ENCODE measurements at regions not wholly inside any gene's neighbourhood (a gene's known extent, or its start where the extent isn't known, plus 50 kb on each side); places are given as distances from the start of the nearest gene placed in this dataset.

DNA sequence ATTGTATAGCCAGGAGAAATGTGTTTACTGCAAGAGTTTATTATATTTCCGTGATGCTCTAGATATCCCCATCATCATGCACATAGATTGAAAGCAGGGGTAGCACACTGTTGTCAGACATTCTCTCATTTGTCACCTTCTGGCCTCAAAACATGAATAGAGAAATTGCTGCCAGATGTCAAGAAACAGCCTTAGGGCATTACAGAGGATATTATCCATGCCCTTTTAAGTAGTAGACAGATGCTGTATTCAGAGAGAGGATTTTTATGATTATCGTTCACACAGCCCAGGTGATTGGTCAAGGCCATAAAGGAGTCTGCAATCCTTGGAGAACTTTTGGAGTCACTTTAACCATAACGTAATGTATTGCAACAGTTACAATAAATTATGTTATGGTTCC lies 1961.5 kb upstream of the TENM3 start:
- Histone ChIP-seq H3K27ac (ENCODE audit: low read depth, low read length) (no peak overlapping the region), H3K27me3 (ENCODE audit: insufficient read depth, low read length, poor library complexity, severe bottlenecking) (no peaks in the 10 kb centered on the region), H3K36me3 (ENCODE audit: insufficient read depth, low read length) (no peaks in the 10 kb centered on the region), H3K4me1 (ENCODE audit: insufficient read depth, low read length) (no peaks in the 10 kb centered on the region), H3K4me3 (ENCODE audit: low read length) (no peak overlapping the region), H3K9me3 (ENCODE audit: low read length) (no peaks in the 10 kb centered on the region)
- Mint-ChIP-seq H3K4me3 (no peak overlapping the region), H3K27me3 (peaks cover 0 to 1% of the 10 kb centered on the region in 2 donors), H3K36me3 (no peaks in the 10 kb centered on the region), H3K27ac (no peak overlapping the region), H3K4me1 (no peaks in the 10 kb centered on the region), H3K9me3 (peaks cover 3 to 25% (median 8%) of the 10 kb centered on the region in 5 donors)
- CTCF ChIA-PET: no interaction called here
- DNase-seq: no peak
- POLR2A ChIA-PET: no interaction called here

DNA sequence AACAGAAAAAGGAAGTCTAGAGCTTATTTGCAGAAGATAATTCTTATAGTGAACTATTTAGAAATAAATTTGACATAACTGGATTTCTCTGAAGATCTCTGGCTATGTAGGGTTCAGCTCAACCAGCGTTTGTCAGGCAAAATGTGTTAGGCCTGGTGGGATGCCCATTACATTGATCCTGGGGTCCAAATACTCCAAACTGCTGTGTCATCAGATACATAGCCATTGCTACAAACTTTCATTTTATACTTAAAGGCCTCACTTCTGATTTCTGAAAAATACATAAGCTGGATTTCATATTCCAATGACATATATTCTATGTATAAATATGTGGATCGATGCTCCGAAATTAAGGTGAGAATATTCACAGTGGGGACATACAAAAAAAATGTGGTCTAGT lies 1958.9 kb upstream of the TENM3 start:
- no peak overlapping the region for H3K27ac ChIP-seq (ENCODE audit: low read depth, low read length)
- H3K4me3 Mint-ChIP-seq: no peak overlapping the region
- no peaks in the 10 kb centered on the region for H3K4me1 ChIP-seq (ENCODE audit: insufficient read depth, low read length)
- no peak overlapping the region for H3K4me3 ChIP-seq (ENCODE audit: low read length)
- no peaks in the 10 kb centered on the region for H3K27me3 Mint-ChIP-seq
- no peak overlapping the region for H3K27ac Mint-ChIP-seq
- CTCF ChIA-PET: no interaction called here
- no peaks in the 10 kb centered on the region for H3K27me3 ChIP-seq (ENCODE audit: insufficient read depth, low read length, poor library complexity, severe bottlenecking)
- H3K4me1 Mint-ChIP-seq: no peaks in the 10 kb centered on the region
- DNase-seq: no peak
- no peaks in the 10 kb centered on the region for H3K9me3 ChIP-seq (ENCODE audit: low read length)
- H3K36me3 Mint-ChIP-seq: no peaks in the 10 kb centered on the region
- H3K36me3 ChIP-seq (ENCODE audit: insufficient read depth, low read length): no peaks in the 10 kb centered on the region
- POLR2A ChIA-PET: no interaction called here
- H3K9me3 Mint-ChIP-seq: peaks cover 3 to 25% (median 6%) of the 10 kb centered on the region in 5 donors

DNA sequence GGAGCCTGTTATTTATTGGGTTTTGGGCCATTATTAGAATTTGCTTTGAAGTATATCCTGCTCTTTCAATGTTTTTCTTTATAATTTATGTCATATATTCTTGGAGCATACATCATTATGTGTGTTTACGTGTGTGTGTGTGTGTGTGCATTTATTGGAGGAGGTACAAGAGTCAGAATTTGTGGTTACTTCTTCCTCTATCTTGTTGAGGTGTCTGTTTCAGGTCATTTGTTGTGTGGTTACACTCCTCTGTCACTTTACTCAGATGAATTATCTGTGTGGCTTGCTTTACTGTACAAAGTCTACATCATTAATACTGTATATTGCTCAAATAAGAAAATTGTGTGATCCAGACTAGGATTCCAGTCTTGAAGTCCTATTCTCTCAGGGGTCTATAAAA lies 1957.4 kb upstream of the TENM3 start:
- no peaks in the 10 kb centered on the region for H3K4me1 Mint-ChIP-seq
- no peaks in the 10 kb centered on the region for H3K27me3 ChIP-seq (ENCODE audit: insufficient read depth, low read length, poor library complexity, severe bottlenecking)
- H3K36me3 Mint-ChIP-seq: no peaks in the 10 kb centered on the region
- DNase-seq: no peak
- no peaks in the 10 kb centered on the region for H3K27me3 Mint-ChIP-seq
- H3K9me3 Mint-ChIP-seq: peaks cover 3 to 31% (median 8%) of the 10 kb centered on the region in 5 donors
- H3K27ac ChIP-seq (ENCODE audit: low read depth, low read length): no peak overlapping the region
- CTCF ChIA-PET: no interaction called here
- H3K36me3 ChIP-seq (ENCODE audit: insufficient read depth, low read length): no peaks in the 10 kb centered on the region
- POLR2A ChIA-PET: no interaction called here
- no peak overlapping the region for H3K4me3 Mint-ChIP-seq
- H3K4me1 ChIP-seq (ENCODE audit: insufficient read depth, low read length): no peaks in the 10 kb centered on the region
- H3K27ac Mint-ChIP-seq: no peak overlapping the region
- H3K9me3 ChIP-seq (ENCODE audit: low read length): no peaks in the 10 kb centered on the region
- H3K4me3 ChIP-seq (ENCODE audit: low read length): no peak overlapping the region

DNA sequence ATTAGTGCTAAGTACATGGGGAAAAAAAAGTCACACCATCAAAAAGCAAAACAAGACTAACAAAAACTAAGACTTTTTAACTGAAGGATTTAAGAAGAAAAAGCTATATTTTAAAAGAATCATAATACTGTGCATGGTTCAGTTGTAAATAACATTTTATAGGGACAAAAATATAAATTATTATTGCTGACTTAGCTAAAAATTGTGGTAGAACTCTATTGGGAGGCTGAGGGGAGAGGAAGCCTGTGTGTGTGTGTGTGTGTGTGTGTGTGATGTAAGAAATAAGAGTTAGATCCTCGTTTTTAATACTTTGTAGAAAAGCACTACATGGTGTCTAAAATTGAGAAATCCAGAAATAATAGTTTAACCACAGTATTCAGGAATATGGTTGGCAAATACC lies 1950.9 kb upstream of the TENM3 start:
- POLR2A ChIA-PET: no interaction called here

DNA sequence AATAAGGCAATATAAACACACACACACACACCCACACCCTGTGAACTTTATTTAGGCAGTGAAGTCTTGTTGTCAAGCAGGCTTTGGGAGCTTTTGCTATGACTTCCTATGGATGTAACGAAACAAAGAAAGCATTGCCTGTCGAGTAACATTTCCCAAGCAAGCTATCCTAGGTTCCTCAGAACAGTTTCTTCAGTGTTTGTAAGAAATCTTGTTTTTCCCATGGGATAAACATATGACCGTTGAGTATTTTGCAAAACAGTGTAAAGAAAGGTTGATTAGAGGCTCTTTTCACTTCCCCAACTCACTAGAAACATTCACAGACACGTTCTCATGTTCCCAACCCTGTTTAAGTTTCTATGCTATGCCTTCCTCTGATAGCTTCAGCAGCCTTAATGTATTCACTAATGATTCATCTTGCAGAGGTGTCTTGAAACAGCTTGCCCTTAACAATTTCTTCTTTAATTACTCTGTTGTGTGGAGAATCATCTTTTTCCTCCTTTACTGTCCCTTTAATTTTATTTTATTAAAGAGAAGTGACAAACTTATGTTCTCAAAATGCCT lies 1947.1 kb upstream of the TENM3 start:
- H3K36me3 ChIP-seq (ENCODE audit: insufficient read depth, low read length): no peaks in the 10 kb centered on the region
- Mint-ChIP-seq H3K4me3 (no peak overlapping the region), H3K27me3 (no peaks in the 10 kb centered on the region), H3K9me3 (peaks cover 2 to 16% (median 7%) of the 10 kb centered on the region in 5 donors), H3K36me3 (no peaks in the 10 kb centered on the region), H3K4me1 (no peaks in the 10 kb centered on the region), H3K27ac (no peak overlapping the region)
- ChIA-PET CTCF (no interaction called here), POLR2A (no interaction called here)
- no peak overlapping the region for H3K27ac ChIP-seq (ENCODE audit: low read depth, low read length)
- H3K9me3 ChIP-seq (ENCODE audit: low read length): no peaks in the 10 kb centered on the region
- H3K4me3 ChIP-seq (ENCODE audit: low read length): no peak overlapping the region
- H3K4me1 ChIP-seq (ENCODE audit: insufficient read depth, low read length): no peaks in the 10 kb centered on the region
- DNase-seq: no peak
- H3K27me3 ChIP-seq (ENCODE audit: insufficient read depth, low read length, poor library complexity, severe bottlenecking): no peaks in the 10 kb centered on the region

More for the DNA sequence above, 1950.9 kb upstream of the TENM3 start:
- H3K27me3 Mint-ChIP-seq: no peaks in the 10 kb centered on the region
- Histone ChIP-seq H3K9me3 (ENCODE audit: low read length) (no peaks in the 10 kb centered on the region), H3K4me1 (ENCODE audit: insufficient read depth, low read length) (no peaks in the 10 kb centered on the region), H3K4me3 (ENCODE audit: low read length) (no peak overlapping the region), H3K36me3 (ENCODE audit: insufficient read depth, low read length) (no peaks in the 10 kb centered on the region), H3K27me3 (ENCODE audit: insufficient read depth, low read length, poor library complexity, severe bottlenecking) (no peaks in the 10 kb centered on the region), H3K27ac (ENCODE audit: low read depth, low read length) (no peak overlapping the region)
- CTCF ChIA-PET: no interaction called here
- no peak overlapping the region for H3K27ac Mint-ChIP-seq
- no peaks in the 10 kb centered on the region for H3K36me3 Mint-ChIP-seq
- H3K4me1 Mint-ChIP-seq: no peaks in the 10 kb centered on the region
- no peak for DNase-seq
- H3K9me3 Mint-ChIP-seq: peaks cover 0 to 15% (median 2%) of the 10 kb centered on the region in 5 donors
- no peak overlapping the region for H3K4me3 Mint-ChIP-seq

DNA sequence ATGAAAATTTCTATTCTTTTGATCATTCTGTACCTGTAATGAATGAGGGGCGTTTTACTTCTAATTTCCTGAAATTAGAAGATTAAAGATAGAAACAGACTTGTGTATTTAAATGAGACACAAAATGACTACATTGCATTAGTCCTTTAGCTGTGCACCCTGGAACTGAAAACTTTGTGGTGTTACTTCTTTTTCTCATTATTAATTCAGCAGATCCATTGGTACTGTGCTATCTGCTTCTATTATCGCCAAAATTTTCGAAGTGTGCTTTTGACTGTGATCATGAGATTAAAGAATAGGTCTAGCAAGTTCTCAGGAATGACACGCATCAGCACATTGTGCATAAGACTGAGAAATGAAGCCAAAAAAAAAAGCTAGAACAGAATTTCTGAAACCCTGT lies 1938.9 kb upstream of the TENM3 start:
- CTCF ChIA-PET: no interaction called here
- Mint-ChIP-seq H3K4me1 (no peaks in the 10 kb centered on the region), H3K4me3 (no peak overlapping the region), H3K27me3 (no peaks in the 10 kb centered on the region), H3K27ac (no peak overlapping the region), H3K36me3 (peaks cover 0 to 4% (median 0%) of the 10 kb centered on the region in 3 donors), H3K9me3 (peaks cover 8 to 21% (median 9%) of the 10 kb centered on the region in 5 donors)
- POLR2A ChIA-PET: no interaction called here
- Histone ChIP-seq H3K9me3 (ENCODE audit: low read length) (no peaks in the 10 kb centered on the region), H3K4me3 (ENCODE audit: low read length) (no peak overlapping the region), H3K27me3 (ENCODE audit: insufficient read depth, low read length, poor library complexity, severe bottlenecking) (no peaks in the 10 kb centered on the region), H3K4me1 (ENCODE audit: insufficient read depth, low read length) (no peaks in the 10 kb centered on the region), H3K36me3 (ENCODE audit: insufficient read depth, low read length) (no peaks in the 10 kb centered on the region), H3K27ac (ENCODE audit: low read depth, low read length) (no peak overlapping the region)
- DNase-seq: no peak

DNA sequence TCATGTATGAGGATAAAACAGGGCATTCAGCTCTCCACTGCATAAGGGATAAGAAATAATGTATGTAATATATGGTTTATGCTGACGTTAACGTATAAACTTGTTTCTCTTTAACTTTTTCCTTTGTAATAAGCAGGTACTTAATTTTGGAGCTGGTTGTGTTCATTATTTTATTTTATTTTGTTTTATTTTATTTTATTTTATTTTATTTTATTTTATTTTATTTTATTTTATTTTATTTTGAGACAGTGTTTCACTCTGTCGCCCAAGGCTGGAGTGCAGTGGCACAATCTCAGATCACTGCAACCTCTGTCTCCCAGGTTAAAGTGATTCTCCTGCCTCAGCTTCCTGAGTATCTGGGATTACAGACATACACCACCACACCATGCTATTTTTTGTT lies 1932.6 kb upstream of the TENM3 start:
- H3K4me1 ChIP-seq (ENCODE audit: insufficient read depth, low read length): no peaks in the 10 kb centered on the region
- Mint-ChIP-seq H3K4me3 (no peak overlapping the region), H3K4me1 (no peaks in the 10 kb centered on the region), H3K9me3 (peaks cover 0 to 22% (median 9%) of the 10 kb centered on the region in 5 donors), H3K27me3 (no peaks in the 10 kb centered on the region), H3K36me3 (no peaks in the 10 kb centered on the region), H3K27ac (no peak overlapping the region)
- ChIA-PET CTCF (no interaction called here), POLR2A (no interaction called here)
- H3K27me3 ChIP-seq (ENCODE audit: insufficient read depth, low read length, poor library complexity, severe bottlenecking): no peaks in the 10 kb centered on the region
- no peak overlapping the region for H3K4me3 ChIP-seq (ENCODE audit: low read length)
- no peaks in the 10 kb centered on the region for H3K36me3 ChIP-seq (ENCODE audit: insufficient read depth, low read length)
- no peak overlapping the region for H3K27ac ChIP-seq (ENCODE audit: low read depth, low read length)
- no peak for DNase-seq
- H3K9me3 ChIP-seq (ENCODE audit: low read length): no peaks in the 10 kb centered on the region

DNA sequence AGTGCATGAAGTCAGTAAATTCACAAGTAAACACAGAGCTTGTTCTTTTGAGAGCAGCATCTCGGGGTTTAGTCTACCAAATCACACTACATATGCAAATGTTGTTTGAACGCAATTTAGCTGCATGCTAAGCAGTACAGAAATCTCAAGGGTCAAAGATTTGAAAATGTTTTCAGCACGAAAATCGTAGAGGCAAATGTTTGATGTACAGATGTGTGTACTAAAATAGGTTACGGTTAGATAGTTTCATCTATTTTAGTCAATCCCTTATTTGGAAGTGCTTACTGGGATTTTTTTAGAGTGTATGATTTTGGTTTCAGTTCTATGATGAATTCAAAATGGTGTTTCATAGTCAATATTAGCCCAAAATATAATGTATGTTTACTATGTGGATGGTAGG lies 1928.2 kb upstream of the TENM3 start:
- Mint-ChIP-seq H3K9me3 (peaks cover 0 to 18% (median 3%) of the 10 kb centered on the region in 5 donors), H3K27ac (no peak overlapping the region), H3K4me3 (no peak overlapping the region), H3K27me3 (no peaks in the 10 kb centered on the region), H3K36me3 (no peaks in the 10 kb centered on the region), H3K4me1 (no peaks in the 10 kb centered on the region)
- Histone ChIP-seq H3K27me3 (ENCODE audit: insufficient read depth, low read length, poor library complexity, severe bottlenecking) (no peaks in the 10 kb centered on the region), H3K36me3 (ENCODE audit: insufficient read depth, low read length) (no peaks in the 10 kb centered on the region), H3K4me1 (ENCODE audit: insufficient read depth, low read length) (no peaks in the 10 kb centered on the region), H3K27ac (ENCODE audit: low read depth, low read length) (no peak overlapping the region), H3K4me3 (ENCODE audit: low read length) (no peak overlapping the region), H3K9me3 (ENCODE audit: low read length) (no peaks in the 10 kb centered on the region)
- no peak for DNase-seq
- CTCF ChIA-PET: no interaction called here
- POLR2A ChIA-PET: no interaction called here

DNA sequence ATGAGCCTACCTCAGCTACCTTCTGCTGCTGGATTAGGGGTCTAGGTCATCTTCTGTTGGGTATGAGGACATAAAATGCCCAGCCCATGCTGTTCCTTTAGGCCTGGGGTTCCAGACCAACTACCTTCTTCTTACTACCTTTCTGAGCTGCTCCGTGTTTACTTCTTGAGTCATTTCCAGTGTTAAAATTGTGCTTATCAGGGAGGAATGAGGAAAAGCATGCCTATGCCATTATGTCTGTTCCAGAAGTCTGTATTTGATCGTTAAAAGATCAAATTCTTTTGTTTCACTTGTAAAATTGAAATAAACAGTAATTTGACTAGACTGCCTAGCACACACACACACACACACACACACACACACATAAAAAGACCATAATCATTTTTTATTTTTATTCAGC lies 1912.7 kb upstream of the TENM3 start:
- Mint-ChIP-seq H3K36me3 (no peaks in the 10 kb centered on the region), H3K27me3 (no peaks in the 10 kb centered on the region), H3K9me3 (peaks cover 2 to 28% (median 13%) of the 10 kb centered on the region in 5 donors), H3K4me1 (no peaks in the 10 kb centered on the region), H3K27ac (no peak overlapping the region), H3K4me3 (no peak overlapping the region)
- Histone ChIP-seq H3K9me3 (ENCODE audit: low read length) (no peaks in the 10 kb centered on the region), H3K4me1 (ENCODE audit: insufficient read depth, low read length) (no peaks in the 10 kb centered on the region), H3K27ac (ENCODE audit: low read depth, low read length) (no peak overlapping the region), H3K4me3 (ENCODE audit: low read length) (no peak overlapping the region), H3K36me3 (ENCODE audit: insufficient read depth, low read length) (no peaks in the 10 kb centered on the region), H3K27me3 (ENCODE audit: insufficient read depth, low read length, poor library complexity, severe bottlenecking) (no peaks in the 10 kb centered on the region)
- ChIA-PET CTCF (no interaction called here), POLR2A (no interaction called here)
- no peak for DNase-seq
